OCI-LY1 (cell line): ENCODE measurements at regions not wholly inside any gene's neighbourhood (a gene's known extent, or its start where the extent isn't known, plus 50 kb on each side); places are given as distances from the start of the nearest gene placed in this dataset.
"Not testable (repeated sequence)": the region's sequence is repeated elsewhere in the genome, so short reads cannot be mapped to it uniquely, and the experiment has no call there.

Source experiments
- H2AFZ ChIP-seq: fragments of 200-600 bp; sonication (generic), shearing (Covaris generic); 2 replicates; pipeline ENCODE4 v1.6.0; 2014; ENCODE audit warnings: antibody characterized with exemption, mild to moderate bottlenecking, low read length
- H3F3A ChIP-seq: fragments of 200-600 bp; sonication (generic), shearing (Covaris generic); 2 replicates; pipeline ENCODE4 v1.6.0; 2014; ENCODE audit warnings: mild to moderate bottlenecking, antibody characterized with exemption, low read length, moderate library complexity; ENCODE audit not compliant: insufficient read depth
- H3K27ac ChIP-seq: fragments of 200-600 bp; sonication (generic); 2 replicates; pipeline ENCODE4 v1.5.1; 2014; ENCODE audit warnings: low read length, mixed run types, mild to moderate bottlenecking, low read depth; ENCODE audit not compliant: poor library complexity, severe bottlenecking
- H3K27me3 ChIP-seq: fragments of 200-600 bp; sonication (generic); 2 replicates; pipeline ENCODE4 v1.6.0; 2014; ENCODE audit warnings: antibody characterized with exemption, mild to moderate bottlenecking, low read length, moderate library complexity; ENCODE audit not compliant: insufficient read depth
- H3K36me3 ChIP-seq: fragments of 200-600 bp; sonication (generic); 2 replicates; pipeline ENCODE4 v1.6.1; 2014; ENCODE audit warnings: mild to moderate bottlenecking, antibody characterized with exemption, low read length, moderate library complexity, mixed read lengths; ENCODE audit not compliant: insufficient read depth
- H3K4me1 ChIP-seq: fragments of 200-600 bp; sonication (generic); 2 replicates; pipeline ENCODE4 v1.5.1; 2014; ENCODE audit warnings: mild to moderate bottlenecking, low read length, moderate library complexity; ENCODE audit not compliant: insufficient read depth, severe bottlenecking
- H3K4me2 ChIP-seq: fragments of 200-600 bp; sonication (generic), shearing (Covaris generic); 2 replicates; pipeline ENCODE4 v1.6.1; 2014; ENCODE audit warnings: low read length
- H3K4me3 ChIP-seq: fragments of 200-600 bp; sonication (generic); 2 replicates; pipeline ENCODE4 v1.5.1; 2014; ENCODE audit warnings: low read length, low read depth, mild to moderate bottlenecking, mixed read lengths; ENCODE audit not compliant: poor library complexity, severe bottlenecking
- H3K79me2 ChIP-seq: fragments of 200-600 bp; shearing (Covaris generic); 2 replicates; pipeline ENCODE4 v1.6.1; 2016; ENCODE audit warnings: mixed run types, low read length, mixed read lengths; ENCODE audit not compliant: insufficient read depth
- H3K9ac ChIP-seq: fragments of 200-600 bp; sonication (generic), shearing (Covaris generic); 2 replicates; pipeline ENCODE4 v1.6.1; 2014; ENCODE audit warnings: mild to moderate bottlenecking, low read length, mixed read lengths
- H3K9me2 ChIP-seq: fragments of 200-600 bp; sonication (generic), shearing (Covaris generic); 2 replicates; pipeline ENCODE4 v1.6.1; 2014; ENCODE audit warnings: low read depth, mild to moderate bottlenecking, low read length, mixed read lengths
- H3K9me3 ChIP-seq: fragments of 200-600 bp; shearing (Covaris generic); 2 replicates; pipeline ENCODE4 v1.6.1; 2014; ENCODE audit warnings: low read length, mixed read lengths
- H4K20me1 ChIP-seq: fragments of 200-600 bp; sonication (generic), shearing (Covaris generic); 2 replicates; pipeline ENCODE4 v1.6.0; 2016; ENCODE audit warnings: mild to moderate bottlenecking, low read length; ENCODE audit not compliant: insufficient read depth
- CTCF ChIP-seq: fragments of 200-600 bp; sonication (generic), shearing (Covaris generic); IDR thresholded peaks from 2 replicates; pipeline ENCODE4 v1.5.1; 2017; ENCODE audit warnings: mild to moderate bottlenecking, antibody characterized with exemption, low read length, moderate library complexity, mixed read lengths
- EZH2 ChIP-seq: fragments of 200-600 bp; sonication (generic), shearing (Covaris generic); IDR thresholded peaks from 2 replicates; pipeline ENCODE4 v1.8.0; 2017; ENCODE audit warnings: borderline replicate concordance, mixed run types, mild to moderate bottlenecking, antibody characterized with exemption, low read length, moderate library complexity, mixed read lengths

DNA sequence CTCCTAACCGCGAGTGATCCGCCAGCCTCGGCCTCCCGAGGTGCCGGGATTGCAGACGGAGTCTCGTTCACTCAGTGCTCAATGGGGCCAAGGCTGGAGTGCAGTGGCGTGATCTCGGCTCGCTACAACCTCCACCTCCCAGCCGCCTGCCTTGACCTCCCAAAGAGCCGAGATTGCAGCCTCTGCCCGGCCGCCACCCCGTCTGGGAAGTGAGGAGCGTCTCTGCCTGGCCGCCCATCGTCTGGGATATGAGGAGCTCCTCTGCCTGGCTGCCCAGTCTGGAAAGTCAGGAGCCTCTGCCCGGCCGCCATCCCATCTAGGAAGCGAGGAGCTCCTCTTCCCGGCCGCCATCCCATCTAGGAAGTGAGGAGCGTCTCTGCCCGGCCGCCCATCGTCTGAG is 58.8 kb upstream of the ANKRD30BL start:
- H3K9me3 ChIP-seq, result not testable (repeated sequence)

DNA sequence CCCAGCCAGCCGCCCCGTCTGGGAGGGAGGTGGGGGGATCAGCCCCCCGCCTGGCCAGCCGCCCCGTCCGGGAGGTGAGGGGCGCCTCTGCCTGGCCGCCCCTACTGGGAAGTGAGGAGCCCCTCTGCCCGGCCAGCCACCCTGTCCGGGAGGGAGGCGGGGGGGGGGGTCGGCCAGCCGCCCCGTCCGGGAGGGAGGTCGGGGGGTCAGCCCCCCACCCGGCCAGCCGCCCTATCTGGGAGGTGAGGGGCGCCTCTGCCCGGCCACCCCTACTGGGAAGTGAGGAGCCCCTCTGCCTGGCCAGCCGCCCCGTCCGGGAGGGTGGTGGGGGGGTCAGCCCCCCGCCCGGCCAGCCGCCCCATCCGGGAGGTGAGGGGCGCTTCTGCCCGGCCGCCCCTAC is 60.1 kb upstream of the ANKRD30BL start:
- H3K4me1 ChIP-seq, H3K9me2 ChIP-seq, H3K4me2 ChIP-seq, H3K27ac ChIP-seq, H2AFZ ChIP-seq, H3K27me3 ChIP-seq, H3K9me3 ChIP-seq, H3F3A ChIP-seq, H3K9ac ChIP-seq, H3K36me3 ChIP-seq, H3K79me2 ChIP-seq, H4K20me1 ChIP-seq, H3K4me3 ChIP-seq: not testable (repeated sequence)

More for the DNA sequence above, 58.8 kb upstream of the ANKRD30BL start:
- H3K9ac ChIP-seq, H2AFZ ChIP-seq, H4K20me1 ChIP-seq, H3K4me2 ChIP-seq, H3K36me3 ChIP-seq, H3K27me3 ChIP-seq, H3K9me2 ChIP-seq, H3F3A ChIP-seq, H3K79me2 ChIP-seq, H3K4me1 ChIP-seq, H3K4me3 ChIP-seq, H3K27ac ChIP-seq: not testable (repeated sequence)

DNA sequence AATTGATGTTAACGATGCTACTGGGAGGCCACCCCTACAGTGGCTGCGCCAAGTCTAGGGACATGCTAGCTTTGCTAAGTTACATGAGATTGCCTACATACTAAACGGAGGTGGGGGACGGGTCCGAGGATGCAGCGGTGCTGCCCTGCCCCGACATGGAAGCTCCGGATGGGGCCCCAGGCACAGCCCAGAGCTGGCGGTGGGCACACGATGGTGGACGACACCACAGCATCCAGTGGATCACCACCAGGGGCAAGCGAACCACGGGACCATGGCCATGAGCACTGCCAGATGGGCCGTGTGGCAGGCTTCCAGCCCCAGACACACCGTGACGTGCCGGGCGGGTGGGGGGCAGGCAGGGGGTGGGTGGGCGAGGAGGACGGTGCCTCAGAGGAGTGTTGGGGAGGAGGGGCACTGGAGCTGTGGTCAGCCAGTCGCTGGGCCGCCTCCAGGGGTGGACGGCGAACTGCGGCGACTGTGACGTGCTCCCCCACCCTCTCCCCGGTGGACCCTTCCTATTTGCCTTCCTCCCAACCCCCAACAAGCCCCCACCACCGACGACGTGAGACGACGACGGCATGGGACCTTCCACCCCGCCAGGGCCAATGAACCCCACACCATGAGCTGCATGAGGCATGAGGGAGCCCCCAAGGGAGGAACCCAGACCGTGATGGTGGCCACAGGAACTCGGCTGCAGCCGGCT is 90.6 kb upstream of the ANKRD30BL start:
- Histone ChIP-seq H3K36me3 (no peaks in the 10 kb centered on the region), H3K79me2 (no peaks in the 10 kb centered on the region), H4K20me1 (no peaks in the 10 kb centered on the region), H3F3A (no peaks in the 10 kb centered on the region), H3K27me3 (no peaks in the 10 kb centered on the region), H3K4me3 (no peak overlapping the region), H3K27ac (no peak overlapping the region), H2AFZ (no peak overlapping the region), H3K4me1 (no peaks in the 10 kb centered on the region), H3K4me2 (no peak overlapping the region), H3K9me2 (no peaks in the 10 kb centered on the region), H3K9ac (no peak overlapping the region), H3K9me3 (peaks cover 2% of the 10 kb centered on the region; the same call in 1 of the 2 replicates)
- no peak for TF ChIP-seq CTCF

- H3K9me2 ChIP-seq, result no peaks in the 10 kb centered on the region
- no peak overlapping the region for H3K4me3 ChIP-seq
- no peak overlapping the region for H3K4me2 ChIP-seq
- H4K20me1 ChIP-seq, result no peaks in the 10 kb centered on the region
- no peaks in the 10 kb centered on the region for H3K4me1 ChIP-seq
- H3K27ac ChIP-seq, result no peak overlapping the region
- H3K9me3 ChIP-seq, result peaks cover 2% of the 10 kb centered on the region; the same call in 1 of the 2 replicates
- H3K9ac ChIP-seq, result no peak overlapping the region
- no peak overlapping the region for H2AFZ ChIP-seq
- no peaks in the 10 kb centered on the region for H3K36me3 ChIP-seq
- H3K79me2 ChIP-seq, result no peaks in the 10 kb centered on the region
- H3F3A ChIP-seq, result no peaks in the 10 kb centered on the region
- TF ChIP-seq EZH2 (no peak), CTCF (no peak)
- no peaks in the 10 kb centered on the region for H3K27me3 ChIP-seq
Measured at GRCh38 chr2:132252894-132253264, 91.1 kb upstream of the ANKRD30BL start.
